IMR-90 (cell line): ENCODE measurements at regions not wholly inside any gene's neighbourhood (a gene's known extent, or its start where the extent isn't known, plus 50 kb on each side); places are given as distances from the start of the nearest gene placed in this dataset.

Source experiments
- ATAC-seq: fragments of 200-7000 bp; cut with Tn5 transposase; 2 replicates; pipeline ENCODE4 v1.9.1; 2020; ENCODE audit warnings: low read depth, mild to moderate bottlenecking, moderate library complexity
- BruUV-seq: library from RNA; stranded (reverse); fragments of 400-500 nt; replicated peaks from 2 replicates; lab custom pipeline; 2021; lab: Mats Ljungman, UMichigan
- CTCF ChIA-PET: fragments of 300-600 bp; formaldehyde crosslinking; extraction: SDS; loops from one replicate; lab custom pipeline; 2021; ENCODE audit warnings: antibody characterized with exemption; lab: Yijun Ruan, JAX
- POLR2A ChIA-PET: fragments of 300-600 bp; sonication (Branson Sonifier 250); formaldehyde crosslinking; loops from one replicate; lab custom pipeline; 2022; ENCODE audit warnings: antibody characterized with exemption; ENCODE audit not compliant: unreplicated experiment; lab: Charles Lee
- DNase-seq: peaks from one replicate; pipeline ENCODE4 v3.0.0; 2013
- H2AFZ ChIP-seq: replicated peaks from 2 replicates; pipeline ENCODE3; 2013; ENCODE audit warnings: low read length, mild to moderate bottlenecking; ENCODE audit not compliant: poor library complexity
- H2AK5ac ChIP-seq: 2 replicates; pipeline ENCODE4 v1.6.1; 2013; ENCODE audit warnings: low read depth, low read length, inconsistent platforms
- H2AK9ac ChIP-seq: replicated peaks from 2 replicates; pipeline ENCODE3; 2013; ENCODE audit warnings: mild to moderate bottlenecking, low read depth, low read length, moderate library complexity; ENCODE audit not compliant: poor library complexity
- H2BK120ac ChIP-seq: 2 replicates; pipeline ENCODE4 v1.6.1; 2013; ENCODE audit warnings: low read depth, low read length, inconsistent platforms
- H2BK15ac ChIP-seq: 3 replicates; pipeline ENCODE4 v1.6.1; 2013; ENCODE audit warnings: low read depth, low read length, inconsistent platforms
- H2BK20ac ChIP-seq: 2 replicates; pipeline ENCODE4 v1.6.1; 2013; ENCODE audit warnings: low read depth, mild to moderate bottlenecking, inconsistent platforms, low read length, moderate library complexity
- H2BK5ac ChIP-seq: 2 replicates; pipeline ENCODE4 v1.6.1; 2013; ENCODE audit warnings: mild to moderate bottlenecking, low read depth, low read length, inconsistent platforms; ENCODE audit not compliant: poor library complexity, severe bottlenecking
- H3K14ac ChIP-seq: replicated peaks from 2 replicates; pipeline ENCODE4 v1.6.1; 2013; ENCODE audit warnings: low read depth, low read length, inconsistent platforms
- H3K18ac ChIP-seq: 2 replicates; pipeline ENCODE4 v1.6.1; 2013; ENCODE audit warnings: low read depth, low read length, control low read depth
- H3K23ac ChIP-seq: 2 replicates; pipeline ENCODE4 v1.6.1; 2013; ENCODE audit warnings: low read depth, low read length, inconsistent platforms
- H3K27ac ChIP-seq: 2 replicates; pipeline ENCODE4 v1.5.1; 2013; ENCODE audit warnings: mild to moderate bottlenecking, control low read depth, low read length; ENCODE audit not compliant: insufficient read depth
- H3K27me3 ChIP-seq: 2 replicates; pipeline ENCODE4 v1.6.1; 2013; ENCODE audit warnings: low read length; ENCODE audit not compliant: control insufficient read depth, insufficient read depth
- H3K36me3 ChIP-seq: 2 replicates; pipeline ENCODE4 v1.6.1; 2013; ENCODE audit warnings: low read length, mixed read lengths; ENCODE audit not compliant: control insufficient read depth, insufficient read depth
- H3K4ac ChIP-seq: 2 replicates; pipeline ENCODE4 v1.6.1; 2013; ENCODE audit warnings: low read depth, low read length, inconsistent platforms
- H3K4me1 ChIP-seq: 2 replicates; pipeline ENCODE4 v1.6.1; 2013; ENCODE audit warnings: low read length, mixed read lengths; ENCODE audit not compliant: control insufficient read depth, insufficient read depth
- H3K4me2 ChIP-seq: 2 replicates; pipeline ENCODE4 v1.6.1; 2013; ENCODE audit warnings: low read depth, mild to moderate bottlenecking, control low read depth, low read length, moderate library complexity
- H3K4me3 ChIP-seq: 2 replicates; pipeline ENCODE4 v1.5.1; 2013; ENCODE audit warnings: low read depth, mild to moderate bottlenecking, control low read depth, low read length, moderate library complexity; ENCODE audit not compliant: insufficient read depth
- H3K56ac ChIP-seq: 2 replicates; pipeline ENCODE4 v1.6.1; 2013; ENCODE audit warnings: low read length, inconsistent platforms; ENCODE audit not compliant: insufficient read depth; ENCODE audit errors: extremely low read depth
- H3K79me1 ChIP-seq, 2 experiments: 2 replicates each; pipeline ENCODE4 v1.6.1; 2013; ENCODE audit warnings: low read length in 2 of 2, inconsistent platforms in 1 of 2, low read depth in 1 of 2
- H3K9ac ChIP-seq: 2 replicates; pipeline ENCODE4 v1.6.1; 2013; ENCODE audit warnings: low read depth, low read length, control low read depth
- H3K9me1 ChIP-seq: 2 replicates; pipeline ENCODE4 v1.6.1; 2013; ENCODE audit warnings: low read length, inconsistent platforms; ENCODE audit not compliant: insufficient read depth
- H3K9me3 ChIP-seq: 2 replicates; pipeline ENCODE4 v1.6.1; 2013; ENCODE audit warnings: low read length; ENCODE audit not compliant: control insufficient read depth, insufficient read depth
- H4K20me1 ChIP-seq: 2 replicates; pipeline ENCODE4 v1.6.1; 2013; ENCODE audit warnings: low read length, inconsistent platforms; ENCODE audit not compliant: insufficient read depth
- H4K5ac ChIP-seq: 2 replicates; pipeline ENCODE4 v1.6.1; 2013; ENCODE audit warnings: mild to moderate bottlenecking, low read depth, low read length, control low read depth
- H4K8ac ChIP-seq, 2 experiments: 2 replicates each; pipeline ENCODE4 v1.6.1; 2013; ENCODE audit warnings: low read depth in 2 of 2, low read length in 2 of 2, control low read depth in 1 of 2, inconsistent platforms in 1 of 2
- H4K91ac ChIP-seq: 2 replicates; pipeline ENCODE4 v1.6.1; 2013; ENCODE audit warnings: low read depth, low read length, inconsistent platforms; ENCODE audit not compliant: insufficient read depth
- CEBPB ChIP-seq: IDR thresholded peaks from 2 replicates; pipeline ENCODE4 v1.6.1; 2012; ENCODE audit warnings: low read depth, low read length, improper control_type of control experiment
- CHD1 ChIP-seq: IDR thresholded peaks from 2 replicates; pipeline ENCODE4 v1.6.1; 2012; ENCODE audit warnings: low read depth, low read length, improper control_type of control experiment
- ELK1 ChIP-seq: fragments of 150-350 bp; IDR thresholded peaks from 2 replicates; pipeline ENCODE4 v1.6.1; 2016; ENCODE audit warnings: low read depth, mild to moderate bottlenecking, low read length, moderate library complexity, borderline replicate concordance
- MAFK ChIP-seq: IDR thresholded peaks from 2 replicates; pipeline ENCODE4 v1.6.1; 2012; ENCODE audit warnings: low read depth, low read length, improper control_type of control experiment
- MAZ ChIP-seq: IDR thresholded peaks from 2 replicates; pipeline ENCODE4 v1.6.1; 2012; ENCODE audit warnings: low read depth, mild to moderate bottlenecking, low read length, improper control_type of control experiment, moderate library complexity, borderline replicate concordance
- NFE2L2 ChIP-seq: fragments of 150-350 bp; IDR thresholded peaks from 2 replicates; pipeline ENCODE4 v1.6.1; 2016; ENCODE audit warnings: low read depth, mild to moderate bottlenecking, low read length
- POLR2A ChIP-seq: IDR thresholded peaks from 2 replicates; pipeline ENCODE4 v1.6.1; 2012; ENCODE audit warnings: mild to moderate bottlenecking, low read depth, low read length
- WGBS, 2 experiments: methylation state at CpG; one replicate each; pipeline versions ENCODE4 v1.1.5 to v1.1.7; 2013; ENCODE audit warnings: missing lambda C conversion rate in 2 of 2; ENCODE audit not compliant: insufficient read length in 1 of 2; ENCODE audit errors: extremely low coverage in 2 of 2; 5-methylcytosine and 5-hydroxymethylcytosine counted together
- dilution Hi-C: fragments of 300-500 bp; cut with HindIII; formaldehyde crosslinking; loops from one replicate; pipeline ENCODE4 v1.14.3; 2018; ENCODE audit warnings: low sequenced_read_pairs; ENCODE audit not compliant: unreplicated experiment
- in situ Hi-C: fragments of 300-500 bp; cut with MboI; formaldehyde crosslinking; loops from 3 replicates; pipeline ENCODE4 v1.14.3; 2019; ENCODE audit warnings: low sequenced_read_pairs, inconsistent platforms, mixed read lengths
- intact Hi-C: fragments of 100-400 bp; cut with micrococcal nuclease; formaldehyde crosslinking; loops from 2 replicates; pipeline ENCODE4 v1.10.0; 2022

GRCh38 chr9:87292449-87293191 lies 205.0 kb upstream of the DAPK1 start:
- Histone ChIP-seq H3K9me3 (peaks cover 2% of the 10 kb centered on the region; the same call in 1 of the 2 replicates), H3K18ac (no peak overlapping the region), H3K14ac (no peak overlapping the region), H2BK20ac (no peak overlapping the region), H4K20me1 (no peaks in the 10 kb centered on the region), H3K4me3 (no peak overlapping the region), H3K27me3 (no peaks in the 10 kb centered on the region), H4K5ac (no peak overlapping the region), H3K79me1 (no peaks in the 10 kb centered on the region), H4K8ac (no peak overlapping the region), H3K23ac (no peak overlapping the region), H3K4me1 (peaks cover 15% of the 10 kb centered on the region), H3K9me1 (peaks cover 8% of the 10 kb centered on the region), H2AFZ (no peak overlapping the region), H3K9ac (no peak overlapping the region), H3K4ac (no peak overlapping the region), H4K91ac (no peak overlapping the region), H2BK15ac (no peak overlapping the region), H2AK5ac (no peak overlapping the region), H2BK5ac (peak overlapping the region; percentile 43), H3K36me3 (no peaks in the 10 kb centered on the region), H2BK120ac (no peak overlapping the region), H3K4me2 (no peak overlapping the region), H2AK9ac (no peak overlapping the region), H3K27ac (no peak overlapping the region), H3K56ac (no peak overlapping the region)
- dilution Hi-C loops = no loop called here
- TF ChIP-seq NFE2L2 = no peak
- TF ChIP-seq POLR2A = no peak
- TF ChIP-seq CHD1 = no peak
- TF ChIP-seq ELK1 = no peak
- TF ChIP-seq MAZ = no peak
- TF ChIP-seq MAFK = no peak
- TF ChIP-seq CEBPB = no peak
- ATAC-seq (peak; percentile 9; the same call in 1 of the 2 replicates), DNase-seq (peak; percentile 58)
- intact Hi-C loops = no loop called here
- in situ Hi-C loops = no loop called here
- CTCF ChIA-PET = no interaction called here
- BruUV-seq = no TSS peak
- POLR2A ChIA-PET = no interaction called here
- WGBS, 2 experiments = no CpG with 5 or more reads among the region's 2 CpGs
